ENCODE measurements at regions not wholly inside any gene's neighbourhood (a gene's known extent, or its start where the extent isn't known, plus 50 kb on each side); places are given as distances from the start of the nearest gene placed in this dataset.
"Not testable (repeated sequence)": the region's sequence is repeated elsewhere in the genome, so short reads cannot be mapped to it uniquely, and the experiment has no call there.

GRCh38 chr7:153958789-153959188 lies 93.4 kb upstream of the DPP6 start:
- DNase-seq: not testable (repeated sequence)

- DNase-seq: not testable (repeated sequence)
Measured at GRCh38 chr7:153964481-153965112, 87.6 kb upstream of the DPP6 start.

- not testable (repeated sequence) for DNase-seq
Measured at GRCh38 chr7:153969016-153969415, 83.2 kb upstream of the DPP6 start.

GRCh38 chr7:153974603-153975002 lies 77.6 kb upstream of the DPP6 start:
- DNase-seq: not testable (repeated sequence)

- DNase-seq: not testable (repeated sequence)
Measured at GRCh38 chr7:153976745-153977144, 75.5 kb upstream of the DPP6 start.

GRCh38 chr7:153983186-153983585 lies 69.0 kb upstream of the DPP6 start:
- DNase-seq: not testable (repeated sequence)

- not testable (repeated sequence) for DNase-seq
Measured at GRCh38 chr7:153989066-153989627, 63.1 kb upstream of the DPP6 start.

GRCh38 chr7:153989742-153990425 lies 62.3 kb upstream of the DPP6 start:
- not testable (repeated sequence) for DNase-seq

- DNase-seq: not testable (repeated sequence)
Measured at GRCh38 chr7:153991471-153991870, 60.7 kb upstream of the DPP6 start.

- not testable (repeated sequence) for DNase-seq
Measured at GRCh38 chr7:153993402-153993801, 58.8 kb upstream of the DPP6 start.

GRCh38 chr7:153998896-153999295 lies 53.3 kb upstream of the DPP6 start:
- not testable (repeated sequence) for DNase-seq

Data from femur (tissue), 1 donor.